ENCODE measurements at regions not wholly inside any gene's neighbourhood (a gene's known extent, or its start where the extent isn't known, plus 50 kb on each side); places are given as distances from the start of the nearest gene placed in this dataset.
"Not testable (repeated sequence)": the region's sequence is repeated elsewhere in the genome, so short reads cannot be mapped to it uniquely, and the experiment has no call there.

GRCh38 chr10:83551190-83551589, 588.1 kb upstream of the GHITM start:
- TF ChIP-seq, protein P1, sequence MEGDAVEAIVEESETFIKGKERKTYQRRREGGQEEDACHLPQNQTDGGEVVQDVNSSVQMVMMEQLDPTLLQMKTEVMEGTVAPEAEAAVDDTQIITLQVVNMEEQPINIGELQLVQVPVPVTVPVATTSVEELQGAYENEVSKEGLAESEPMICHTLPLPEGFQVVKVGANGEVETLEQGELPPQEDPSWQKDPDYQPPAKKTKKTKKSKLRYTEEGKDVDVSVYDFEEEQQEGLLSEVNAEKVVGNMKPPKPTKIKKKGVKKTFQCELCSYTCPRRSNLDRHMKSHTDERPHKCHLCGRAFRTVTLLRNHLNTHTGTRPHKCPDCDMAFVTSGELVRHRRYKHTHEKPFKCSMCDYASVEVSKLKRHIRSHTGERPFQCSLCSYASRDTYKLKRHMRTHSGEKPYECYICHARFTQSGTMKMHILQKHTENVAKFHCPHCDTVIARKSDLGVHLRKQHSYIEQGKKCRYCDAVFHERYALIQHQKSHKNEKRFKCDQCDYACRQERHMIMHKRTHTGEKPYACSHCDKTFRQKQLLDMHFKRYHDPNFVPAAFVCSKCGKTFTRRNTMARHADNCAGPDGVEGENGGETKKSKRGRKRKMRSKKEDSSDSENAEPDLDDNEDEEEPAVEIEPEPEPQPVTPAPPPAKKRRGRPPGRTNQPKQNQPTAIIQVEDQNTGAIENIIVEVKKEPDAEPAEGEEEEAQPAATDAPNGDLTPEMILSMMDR (IDR thresholded peaks at IDR 0.05) = not testable (repeated sequence)
- not testable (repeated sequence) for TF ChIP-seq POLR2A (IDR thresholded peaks at IDR 0.05)

Measured in uterus (tissue), 2 donors.